Hematopoietic multipotent progenitor cell treated with erythropoietin and hydrocortisone succinate and interleukin-3 and kit ligand, for 17 days (in vitro differentiated cells): ENCODE measurements at regions not wholly inside any gene's neighbourhood (a gene's known extent, or its start where the extent isn't known, plus 50 kb on each side); places are given as distances from the start of the nearest gene placed in this dataset.
A peak's percentile ranks its signal among the peaks of the same experiment; 100 is the strongest.
"Not testable (repeated sequence)": the region's sequence is repeated elsewhere in the genome, so short reads cannot be mapped to it uniquely, and the experiment has no call there.

Experiments
- DNase-seq: peaks from one replicate; pipeline ENCODE4 v3.0.0-alpha.2; 2015; ENCODE audit warnings: low spot score

GRCh38 chr2:87574193-87575119, 173.4 kb upstream of the PLGLB2 start:
- not testable (repeated sequence) for DNase-seq

GRCh38 chr2:87575138-87575537, 172.7 kb upstream of the PLGLB2 start:
- not testable (repeated sequence) for DNase-seq

- DNase-seq: not testable (repeated sequence)
These were observed 170.5 kb upstream of the PLGLB2 start for GRCh38 chr2:87577358-87577757.

- not testable (repeated sequence) for DNase-seq
These were observed 165.7 kb upstream of the PLGLB2 start for GRCh38 chr2:87582152-87582551.

- not testable (repeated sequence) for DNase-seq
These were observed 165.3 kb upstream of the PLGLB2 start for GRCh38 chr2:87582579-87582978.

GRCh38 chr2:87583370-87583769, 164.5 kb upstream of the PLGLB2 start:
- not testable (repeated sequence) for DNase-seq

- not testable (repeated sequence) for DNase-seq
These were observed 164.1 kb upstream of the PLGLB2 start for GRCh38 chr2:87583803-87584202.

GRCh38 chr2:87584268-87584906, 163.5 kb upstream of the PLGLB2 start:
- peak; percentile 27 for DNase-seq

GRCh38 chr2:87587934-87588333, 160.0 kb upstream of the PLGLB2 start:
- not testable (repeated sequence) for DNase-seq

GRCh38 chr2:87592974-87593373, 154.9 kb upstream of the PLGLB2 start:
- DNase-seq: not testable (repeated sequence)

- DNase-seq: peak; percentile 65
These were observed 153.9 kb upstream of the PLGLB2 start for GRCh38 chr2:87593784-87594610.

- DNase-seq: not testable (repeated sequence)
These were observed 153.3 kb upstream of the PLGLB2 start for GRCh38 chr2:87594611-87594992.

GRCh38 chr2:87595017-87595416, 152.9 kb upstream of the PLGLB2 start:
- DNase-seq: not testable (repeated sequence)

GRCh38 chr2:87600961-87601360, 146.9 kb upstream of the PLGLB2 start:
- not testable (repeated sequence) for DNase-seq

- DNase-seq: not testable (repeated sequence)
These were observed 145.8 kb upstream of the PLGLB2 start for GRCh38 chr2:87602118-87602517.

GRCh38 chr2:87602728-87603127, 145.2 kb upstream of the PLGLB2 start:
- not testable (repeated sequence) for DNase-seq

GRCh38 chr2:87603418-87604278, 144.2 kb upstream of the PLGLB2 start:
- DNase-seq: peak; percentile 65

- peak; percentile 33 for DNase-seq
These were observed 143.5 kb upstream of the PLGLB2 start for GRCh38 chr2:87604279-87604818.

- not testable (repeated sequence) for DNase-seq
These were observed 142.9 kb upstream of the PLGLB2 start for GRCh38 chr2:87604980-87605379.

GRCh38 chr2:87608377-87609166, 139.3 kb upstream of the PLGLB2 start:
- DNase-seq: not testable (repeated sequence)
